Mucosa of gallbladder (tissue), 1 donor: ENCODE measurements at regions not wholly inside any gene's neighbourhood (a gene's known extent, or its start where the extent isn't known, plus 50 kb on each side); places are given as distances from the start of the nearest gene placed in this dataset.
"Not testable (repeated sequence)": the region's sequence is repeated elsewhere in the genome, so short reads cannot be mapped to it uniquely, and the experiment has no call there.

Experiments
- DNase-seq: peaks from one replicate; pipeline ENCODE4 v3.0.0-alpha.2; 2020; ENCODE audit warnings: low spot score
- donor health status: DM: no; HTN: no; CAD: no.

GRCh38 chr1:214143006-214143992 lies 137.7 kb upstream of the SMYD2 start:
- no peak for DNase-seq

GRCh38 chr1:214144521-214144920 lies 136.4 kb upstream of the SMYD2 start:
- not testable (repeated sequence) for DNase-seq

- no peak for DNase-seq
Observed at GRCh38 chr1:214146523-214146922, 134.4 kb upstream of the SMYD2 start.

- DNase-seq = no peak
Observed at GRCh38 chr1:214154596-214155292, 126.2 kb upstream of the SMYD2 start.

GRCh38 chr1:214155987-214156625 lies 124.9 kb upstream of the SMYD2 start:
- DNase-seq = no peak

- no peak for DNase-seq
Observed at GRCh38 chr1:214164173-214164572, 116.8 kb upstream of the SMYD2 start.

- no peak for DNase-seq
Observed at GRCh38 chr1:214165850-214166374, 115.0 kb upstream of the SMYD2 start.

GRCh38 chr1:214174508-214175199 lies 106.3 kb upstream of the SMYD2 start:
- DNase-seq = no peak

- DNase-seq = no peak
Observed at GRCh38 chr1:214178102-214178501, 102.9 kb upstream of the SMYD2 start.

GRCh38 chr1:214184992-214185391 lies 96.0 kb upstream of the SMYD2 start:
- no peak for DNase-seq

GRCh38 chr1:214186103-214186824 lies 94.7 kb upstream of the SMYD2 start:
- DNase-seq = no peak

- no peak for DNase-seq
Observed at GRCh38 chr1:214187121-214187900, 93.6 kb upstream of the SMYD2 start.

GRCh38 chr1:214187933-214188332 lies 93.0 kb upstream of the SMYD2 start:
- DNase-seq = no peak

GRCh38 chr1:214188835-214189234 lies 92.1 kb upstream of the SMYD2 start:
- no peak for DNase-seq

GRCh38 chr1:214192825-214193643 lies 87.9 kb upstream of the SMYD2 start:
- DNase-seq = no peak

GRCh38 chr1:214193691-214194090 lies 87.3 kb upstream of the SMYD2 start:
- no peak for DNase-seq

- DNase-seq = no peak
Observed at GRCh38 chr1:214198571-214198970, 82.4 kb upstream of the SMYD2 start.

- no peak for DNase-seq
Observed at GRCh38 chr1:214199585-214199984, 81.4 kb upstream of the SMYD2 start.

GRCh38 chr1:214202992-214203391 lies 78.0 kb upstream of the SMYD2 start:
- no peak for DNase-seq
